GM12878 (cell line): ENCODE measurements at regions not wholly inside any gene's neighbourhood (a gene's known extent, or its start where the extent isn't known, plus 50 kb on each side); places are given as distances from the start of the nearest gene placed in this dataset.

Experiments
- ATAC-seq: fragments of 200-7000 bp; cut with Tn5 transposase; 3 replicates; pipeline ENCODE4 v1.9.1; 2020; ENCODE audit warnings: mild to moderate bottlenecking, moderate library complexity
- BruUV-seq: library from RNA; stranded (reverse); fragments of 400-500 nt; replicated peaks from 2 replicates; lab custom pipeline; 2021; lab: Mats Ljungman, UMichigan
- CTCF ChIA-PET: fragments of 300-600 bp; sonication (Branson Sonifier 250); formaldehyde crosslinking; extraction: SDS; loops from one replicate; lab custom pipeline; 2021; ENCODE audit warnings: inconsistent platforms; lab: Yijun Ruan, JAX
- POLR2A ChIA-PET: fragments of 350-600 bp; formaldehyde crosslinking; extraction: SDS; loops from one replicate; lab custom pipeline; 2021; ENCODE audit warnings: inconsistent platforms; lab: Charles Lee
- RAD21 ChIA-PET: fragments of 300-600 bp; sonication (Branson Sonifier 250); formaldehyde crosslinking; loops from one replicate; lab custom pipeline; 2023; ENCODE audit warnings: antibody characterized with exemption; ENCODE audit not compliant: unreplicated experiment; lab: Charles Lee
- SMC1A ChIA-PET: fragments of 300-600 bp; sonication (Branson Sonifier 250); formaldehyde crosslinking; loops from one replicate; lab custom pipeline; 2023; ENCODE audit not compliant: unreplicated experiment, uncharacterized antibody; lab: Charles Lee
- DNase-seq: peaks from one replicate; pipeline ENCODE4 v3.0.0-alpha.2; 2011; ENCODE audit warnings: low read depth, low spot score
- FAIRE-seq: peaks from 3 replicates; lab custom pipeline; 2011; peaks lifted over from hg19 to GRCh38; lab: Jason Lieb, UNC
- H2AFZ ChIP-seq: 2 replicates; pipeline ENCODE4 v1.6.0; 2011; ENCODE audit warnings: low read depth, low read length, control low read depth; ENCODE audit not compliant: control insufficient read depth
- H3K27ac ChIP-seq: 2 replicates; pipeline ENCODE4 v1.5.1; 2011; ENCODE audit warnings: control low read depth; ENCODE audit not compliant: control insufficient read depth, insufficient read depth
- H3K27me3 ChIP-seq, 2 experiments: replicated peaks in 1 of 2; 2 replicates each; pipeline versions ENCODE4 v1.6.0 to v1.6.1; 2011; ENCODE audit warnings: low read length in 1 of 2; ENCODE audit not compliant: control insufficient read depth in 2 of 2, insufficient read depth in 2 of 2
- H3K36me3 ChIP-seq, 2 experiments: 2 replicates each; pipeline ENCODE4 v1.5.1; 2011; ENCODE audit warnings: low read length in 1 of 2; ENCODE audit not compliant: control insufficient read depth in 2 of 2, insufficient read depth in 2 of 2
- H3K4me1 ChIP-seq: 2 replicates; pipeline ENCODE4 v1.6.1; 2011; ENCODE audit warnings: mild to moderate bottlenecking, low read length, moderate library complexity, mixed read lengths; ENCODE audit not compliant: control insufficient read depth, insufficient read depth
- H3K4me2 ChIP-seq: 2 replicates; pipeline ENCODE4 v1.6.0; 2011; ENCODE audit warnings: control low read depth; ENCODE audit not compliant: control insufficient read depth, insufficient read depth
- H3K4me3 ChIP-seq: fragments of 200-600 bp; sonication (generic); 2 replicates; pipeline ENCODE4 v1.5.1; 2016
- H3K79me2 ChIP-seq: 2 replicates; pipeline ENCODE4 v1.6.0; 2011; ENCODE audit warnings: low read length; ENCODE audit not compliant: control insufficient read depth, insufficient read depth
- H3K9ac ChIP-seq: 2 replicates; pipeline ENCODE4 v1.8.0; 2011; ENCODE audit warnings: low read length, control low read depth, mixed read lengths; ENCODE audit not compliant: control insufficient read depth, insufficient read depth
- H3K9me3 ChIP-seq: replicated peaks from 3 replicates; pipeline ENCODE4 v1.5.1; 2011; ENCODE audit warnings: mild to moderate bottlenecking, low read length; ENCODE audit not compliant: control insufficient read depth, insufficient read depth
- H4K20me1 ChIP-seq: 2 replicates; pipeline ENCODE4 v1.6.0; 2011; ENCODE audit not compliant: control insufficient read depth, insufficient read depth
- BCL3 ChIP-seq: IDR thresholded peaks from 2 replicates; pipeline ENCODE4 v1.6.1; 2011; ENCODE audit warnings: borderline replicate concordance, low read depth, mild to moderate bottlenecking, moderate library complexity, low read length; ENCODE audit not compliant: insufficient read depth, poor library complexity, severe bottlenecking
- ESRRA ChIP-seq: IDR thresholded peaks from 2 replicates; pipeline ENCODE4 v1.6.1; 2012; ENCODE audit warnings: mild to moderate bottlenecking, low read length, improper control_type of control experiment
- GATAD2B ChIP-seq: fragments of 450-650 bp; conservative IDR thresholded peaks from 2 replicates; pipeline ENCODE4 v1.6.1; 2017; ENCODE audit warnings: low read depth, mild to moderate bottlenecking, moderate library complexity
- MTA2 ChIP-seq: fragments of 450-650 bp; IDR thresholded peaks from 2 replicates; pipeline ENCODE4 v1.6.1; 2016; ENCODE audit warnings: low read depth, mild to moderate bottlenecking, moderate library complexity
- NR2C1 ChIP-seq: fragments of 450-650 bp; IDR thresholded peaks from 2 replicates; pipeline ENCODE4 v1.6.1; 2017; ENCODE audit warnings: antibody characterized with exemption, mild to moderate bottlenecking, moderate library complexity
- NR2C2 ChIP-seq: IDR thresholded peaks from 2 replicates; pipeline ENCODE4 v1.6.1; 2011; ENCODE audit warnings: borderline replicate concordance, low read depth; ENCODE audit not compliant: control insufficient read depth, insufficient read length
- PAX5 ChIP-seq: IDR thresholded peaks from 2 replicates; pipeline ENCODE4 v1.6.1; 2011; ENCODE audit warnings: low read depth, low read length, borderline replicate concordance
- RAD51 ChIP-seq: fragments of 450-650 bp; IDR thresholded peaks from 2 replicates; pipeline ENCODE4 v1.6.1; 2016; ENCODE audit warnings: moderate library complexity, mild to moderate bottlenecking, inconsistent platforms
- RELA ChIP-seq: fragments of 450-650 bp; IDR thresholded peaks from 2 replicates; pipeline ENCODE4 v1.8.0; 2014; ENCODE audit warnings: borderline replicate concordance; ENCODE audit not compliant: partially characterized antibody
- RUNX3 ChIP-seq: IDR thresholded peaks from 2 replicates; pipeline ENCODE4 v1.6.1; 2012; ENCODE audit warnings: low read length, inconsistent platforms
- SMAD5 ChIP-seq: IDR thresholded peaks from 2 replicates; pipeline ENCODE4 v1.6.1; 2016; ENCODE audit warnings: antibody characterized with exemption, low read depth
- SUZ12 ChIP-seq: fragments of 200-600 bp; sonication (generic); IDR thresholded peaks from one replicate; pipeline ENCODE4 v1.6.1; 2018; ENCODE audit warnings: antibody characterized with exemption, mild to moderate bottlenecking; ENCODE audit not compliant: unreplicated experiment
- YBX1 ChIP-seq: fragments of 450-650 bp; IDR thresholded peaks from 2 replicates; pipeline ENCODE4 v1.6.1; 2016; ENCODE audit warnings: antibody characterized with exemption
- ZNF622 ChIP-seq: fragments of 450-650 bp; IDR thresholded peaks from 2 replicates; pipeline ENCODE4 v1.6.1; 2017; ENCODE audit warnings: mild to moderate bottlenecking, inconsistent platforms
- WGBS: methylation state at CpG from one replicate; pipeline ENCODE4 v1.1.6; 2016; ENCODE audit warnings: low lambda C conversion rate; ENCODE audit not compliant: insufficient replicate concordance, insufficient coverage; ENCODE audit errors: missing lambda C conversion rate; 5-methylcytosine and 5-hydroxymethylcytosine counted together
- in situ Hi-C: fragments of 300-500 bp; cut with MboI; formaldehyde crosslinking; loops from 9 replicates; pipeline ENCODE4 v1.14.3; 2018; ENCODE audit warnings: mixed read lengths
- intact Hi-C: fragments of 100-400 bp; cut with micrococcal nuclease; formaldehyde crosslinking; loops from one replicate; pipeline ENCODE4 v1.14.2; 2022; ENCODE audit not compliant: unreplicated experiment

- no peak for FAIRE-seq
- H3K4me2 ChIP-seq, result no peak overlapping the region
- in situ Hi-C loops, result no loop called here
Observed at GRCh38 chr3:127410137-127410488, 122.3 kb upstream of the PRR20G start.

More at GRCh38 chr3:127410137-127410488, 122.3 kb upstream of the PRR20G start:
- Histone ChIP-seq H3K9ac (no peak overlapping the region), H3K27me3 (peaks cover 7 to 8% of the 10 kb centered on the region in 2 experiments; a peak in 2 of 4 replicates), H4K20me1 (no peaks in the 10 kb centered on the region), H3K9me3 (no peaks in the 10 kb centered on the region), H3K79me2 (no peaks in the 10 kb centered on the region), H2AFZ (no peak overlapping the region), H3K4me1 (peaks cover 3% of the 10 kb centered on the region; the same call in 1 of the 2 replicates), H3K27ac (no peak overlapping the region), H3K4me3 (no peak overlapping the region), H3K36me3 (no peaks in the 10 kb centered on the region)
- ChIA-PET CTCF (interaction anchor here (0.7 kb wide), 1 partner anchor 36 kb away, joined by 4 read pairs; no protein-coding TSS in a partner anchor), RAD21 (no interaction called here), SMC1A (no interaction called here), POLR2A (no interaction called here)
- WGBS, result 36% methylated on average over 6 of the region's 6 CpGs
- no peak for ATAC-seq
- BruUV-seq, result no TSS peak
- TF ChIP-seq RAD51 (no peak), PAX5 (no peak), SUZ12 (no peak), ESRRA (no peak), MTA2 (no peak), GATAD2B (no peak), ZNF622 (no peak), RELA (no peak), YBX1 (no peak), SMAD5 (no peak), BCL3 (no peak), NR2C2 (no peak), NR2C1 (no peak), RUNX3 (no peak)
- intact Hi-C loops, result no loop called here
- DNase-seq, result no peak
